MM.1S (cell line): ENCODE measurements at regions not wholly inside any gene's neighbourhood (a gene's known extent, or its start where the extent isn't known, plus 50 kb on each side); places are given as distances from the start of the nearest gene placed in this dataset.

ENCODE experiments used
- CTCF ChIP-seq: fragments of 300-600 bp; sonication (generic); IDR thresholded peaks from 2 replicates; pipeline ENCODE4 v1.5.1; 2016; ENCODE audit warnings: antibody characterized with exemption, low read length, mixed read lengths
- EZH2 ChIP-seq: fragments of 300-600 bp; sonication (generic); optimal IDR thresholded peaks from 2 replicates; pipeline ENCODE3; 2017; ENCODE audit warnings: low read depth, mild to moderate bottlenecking, antibody characterized with exemption, low read length, mixed read lengths
- EZH2phosphoT487 ChIP-seq: fragments of 300-600 bp; sonication (generic); IDR thresholded peaks from 2 replicates; pipeline ENCODE4 v1.6.1; 2018; ENCODE audit warnings: antibody characterized with exemption, low read length

GRCh38 chr6:169960886-169961611 is 209.6 kb downstream of the ERMARD start:
- TF ChIP-seq CTCF = no peak
- no peak for TF ChIP-seq EZH2phosphoT487
- TF ChIP-seq EZH2 = no peak
